NB4 (cell line): ENCODE measurements at regions not wholly inside any gene's neighbourhood (a gene's known extent, or its start where the extent isn't known, plus 50 kb on each side); places are given as distances from the start of the nearest gene placed in this dataset.

Experiments used
- DNase-seq: peaks from one replicate; pipeline ENCODE4 v3.0.0; 2010; ENCODE audit warnings: low read depth
- H3K4me3 ChIP-seq: one replicate; pipeline ENCODE4 v1.5.1; 2011; ENCODE audit warnings: mild to moderate bottlenecking, low read depth, low read length, moderate library complexity
- CTCF ChIP-seq: IDR thresholded peaks from one replicate; pipeline ENCODE4 v1.5.1; 2012; ENCODE audit warnings: low read depth, low read length
- MAX ChIP-seq: IDR thresholded peaks from 2 replicates; pipeline ENCODE4 v1.6.1; 2011; ENCODE audit warnings: low read depth, low read length
- MYC ChIP-seq: IDR thresholded peaks from 2 replicates; pipeline ENCODE4 v1.6.1; 2011; ENCODE audit warnings: low read depth, low read length
- POLR2A ChIP-seq: IDR thresholded peaks from 2 replicates; pipeline ENCODE4 v1.6.1; 2011; ENCODE audit warnings: mild to moderate bottlenecking; ENCODE audit not compliant: insufficient read length; ENCODE audit errors: extremely low read depth

- DNase-seq = no peak
- TF ChIP-seq MYC (no peak), CTCF (no peak), POLR2A (no peak), MAX (no peak)
- no peak overlapping the region for H3K4me3 ChIP-seq
Observed at GRCh38 chr4:82267506-82267905, 106.3 kb downstream of the HNRNPD start.

GRCh38 chr4:82266345-82266744 is 107.4 kb downstream of the HNRNPD start:
- H3K4me3 ChIP-seq = no peak overlapping the region
- no peak for DNase-seq
- TF ChIP-seq MAX = no peak
- no peak for TF ChIP-seq POLR2A
- no peak for TF ChIP-seq MYC
- TF ChIP-seq CTCF = no peak

GRCh38 chr4:82261084-82261483 is 112.7 kb downstream of the HNRNPD start:
- TF ChIP-seq MYC = no peak
- no peak for TF ChIP-seq CTCF
- no peak for TF ChIP-seq POLR2A
- no peak for TF ChIP-seq MAX
- DNase-seq = no peak
- H3K4me3 ChIP-seq = no peak overlapping the region

GRCh38 chr4:82260632-82261031 is 113.2 kb downstream of the HNRNPD start:
- H3K4me3 ChIP-seq = no peak overlapping the region
- TF ChIP-seq MYC = no peak
- TF ChIP-seq MAX = no peak
- TF ChIP-seq POLR2A = no peak
- TF ChIP-seq CTCF = no peak
- DNase-seq = no peak

- H3K4me3 ChIP-seq = no peak overlapping the region
- TF ChIP-seq CTCF = no peak
- no peak for TF ChIP-seq POLR2A
- no peak for TF ChIP-seq MYC
- TF ChIP-seq MAX = no peak
- no peak for DNase-seq
Observed at GRCh38 chr4:82256718-82257117, 117.1 kb downstream of the HNRNPD start.

- no peak overlapping the region for H3K4me3 ChIP-seq
- TF ChIP-seq POLR2A = no peak
- TF ChIP-seq MYC = no peak
- no peak for TF ChIP-seq MAX
- TF ChIP-seq CTCF = no peak
- no peak for DNase-seq
Observed at GRCh38 chr4:82255657-82256056, 118.1 kb downstream of the HNRNPD start.
